ENCODE measurements at regions not wholly inside any gene's neighbourhood (a gene's known extent, or its start where the extent isn't known, plus 50 kb on each side); places are given as distances from the start of the nearest gene placed in this dataset.
"Not testable (repeated sequence)": the region's sequence is repeated elsewhere in the genome, so short reads cannot be mapped to it uniquely, and the experiment has no call there.

GRCh38 chr10:21385536-21385935 lies 139.9 kb downstream of the SKIDA1 start:
- no peak overlapping the region for H3K27ac ChIP-seq (ENCODE audit: insufficient read depth, low read length)
- H3K9ac ChIP-seq (ENCODE audit: insufficient read depth, low read length), result no peak overlapping the region
- H2AFZ ChIP-seq (ENCODE audit: low read length), result no peak overlapping the region
- no peak overlapping the region for H3K4me3 ChIP-seq (replicated peaks in 1 of 4; ENCODE audit: control extremely low read depth in 1 of 4, insufficient read depth in 1 of 4, low read depth in 3 of 4, low read length in 4 of 4)
- H4K20me1 ChIP-seq (ENCODE audit: control insufficient read depth, extremely low read depth, insufficient read depth, low read length), result no peaks in the 10 kb centered on the region
- H3K27me3 ChIP-seq (ENCODE audit: control insufficient read depth, insufficient read depth, low read length), result no peaks in the 10 kb centered on the region
- no peaks in the 10 kb centered on the region for H3K4me1 ChIP-seq (ENCODE audit: control insufficient read depth, extremely low read depth, insufficient read depth, low read length)
- no peaks in the 10 kb centered on the region for H3K9me3 ChIP-seq (ENCODE audit: control insufficient read depth, insufficient read depth, low read depth, low read length)
- no peaks in the 10 kb centered on the region for H3K79me2 ChIP-seq (ENCODE audit: control insufficient read depth, insufficient read depth, low read length)
- H3K4me2 ChIP-seq (ENCODE audit: extremely low read depth, insufficient read depth, low read length), result no peak overlapping the region
- no peak for TF ChIP-seq EZH2 (IDR thresholded peaks at IDR 0.05; ENCODE audit: low read length, missing control alignments)
- TF ChIP-seq CTCF (conservative IDR thresholded peaks at IDR 0.05 in 1 of 2, IDR thresholded peaks at IDR 0.05 in 1 of 2; ENCODE audit: low read depth in 1 of 2, low read length in 2 of 2), result no peak
- no peaks in the 10 kb centered on the region for H3K36me3 ChIP-seq (ENCODE audit: control insufficient read depth, insufficient read depth, low read length)
- no peak for DNase-seq (ENCODE audit: low read depth in 2 of 2)

GRCh38 chr10:21379143-21379542 lies 146.3 kb downstream of the SKIDA1 start:
- no peaks in the 10 kb centered on the region for H4K20me1 ChIP-seq (ENCODE audit: control insufficient read depth, extremely low read depth, insufficient read depth, low read length)
- no peak for DNase-seq (ENCODE audit: low read depth in 2 of 2)
- no peaks in the 10 kb centered on the region for H3K27me3 ChIP-seq (ENCODE audit: control insufficient read depth, insufficient read depth, low read length)
- peaks cover 5% of the 10 kb centered on the region for H3K4me1 ChIP-seq (ENCODE audit: control insufficient read depth, extremely low read depth, insufficient read depth, low read length)
- H3K4me3 ChIP-seq (replicated peaks in 1 of 4; ENCODE audit: control extremely low read depth in 1 of 4, insufficient read depth in 1 of 4, low read depth in 3 of 4, low read length in 4 of 4), result no peak overlapping the region
- H3K27ac ChIP-seq (ENCODE audit: insufficient read depth, low read length), result no peak overlapping the region
- no peak overlapping the region for H3K4me2 ChIP-seq (ENCODE audit: extremely low read depth, insufficient read depth, low read length)
- H3K36me3 ChIP-seq (ENCODE audit: control insufficient read depth, insufficient read depth, low read length), result no peaks in the 10 kb centered on the region
- no peak overlapping the region for H3K9ac ChIP-seq (ENCODE audit: insufficient read depth, low read length)
- H2AFZ ChIP-seq (ENCODE audit: low read length), result no peak overlapping the region
- TF ChIP-seq EZH2 (IDR thresholded peaks at IDR 0.05; ENCODE audit: low read length, missing control alignments) (no peak), CTCF (conservative IDR thresholded peaks at IDR 0.05 in 1 of 2, IDR thresholded peaks at IDR 0.05 in 1 of 2; ENCODE audit: low read depth in 1 of 2, low read length in 2 of 2) (no peak)
- no peaks in the 10 kb centered on the region for H3K79me2 ChIP-seq (ENCODE audit: control insufficient read depth, insufficient read depth, low read length)
- H3K9me3 ChIP-seq (ENCODE audit: control insufficient read depth, insufficient read depth, low read depth, low read length), result no peaks in the 10 kb centered on the region

GRCh38 chr10:21375274-21375673 lies 150.2 kb downstream of the SKIDA1 start:
- not testable (repeated sequence) for H3K27ac ChIP-seq (ENCODE audit: insufficient read depth, low read length)

GRCh38 chr10:21373881-21374280 lies 151.6 kb downstream of the SKIDA1 start:
- H3K79me2 ChIP-seq (ENCODE audit: control insufficient read depth, insufficient read depth, low read length); H3K4me3 ChIP-seq (replicated peaks in 1 of 4; ENCODE audit: control extremely low read depth in 1 of 4, insufficient read depth in 1 of 4, low read depth in 3 of 4, low read length in 4 of 4); H3K27me3 ChIP-seq (ENCODE audit: control insufficient read depth, insufficient read depth, low read length); H2AFZ ChIP-seq (ENCODE audit: low read length); H3K36me3 ChIP-seq (ENCODE audit: control insufficient read depth, insufficient read depth, low read length); H3K9ac ChIP-seq (ENCODE audit: insufficient read depth, low read length); H4K20me1 ChIP-seq (ENCODE audit: control insufficient read depth, extremely low read depth, insufficient read depth, low read length); H3K9me3 ChIP-seq (ENCODE audit: control insufficient read depth, insufficient read depth, low read depth, low read length); H3K27ac ChIP-seq (ENCODE audit: insufficient read depth, low read length); H3K4me1 ChIP-seq (ENCODE audit: control insufficient read depth, extremely low read depth, insufficient read depth, low read length); DNase-seq (ENCODE audit: low read depth in 2 of 2): not testable (repeated sequence)
- H3K4me2 ChIP-seq (ENCODE audit: extremely low read depth, insufficient read depth, low read length), result peak overlapping the region; percentile 25

More at GRCh38 chr10:21375274-21375673, 150.2 kb downstream of the SKIDA1 start:
- H3K4me2 ChIP-seq (ENCODE audit: extremely low read depth, insufficient read depth, low read length); H3K4me3 ChIP-seq (replicated peaks in 1 of 4; ENCODE audit: control extremely low read depth in 1 of 4, insufficient read depth in 1 of 4, low read depth in 3 of 4, low read length in 4 of 4); H3K9me3 ChIP-seq (ENCODE audit: control insufficient read depth, insufficient read depth, low read depth, low read length); H3K27me3 ChIP-seq (ENCODE audit: control insufficient read depth, insufficient read depth, low read length); DNase-seq (ENCODE audit: low read depth in 2 of 2); H3K79me2 ChIP-seq (ENCODE audit: control insufficient read depth, insufficient read depth, low read length); H3K4me1 ChIP-seq (ENCODE audit: control insufficient read depth, extremely low read depth, insufficient read depth, low read length); H3K36me3 ChIP-seq (ENCODE audit: control insufficient read depth, insufficient read depth, low read length); H3K9ac ChIP-seq (ENCODE audit: insufficient read depth, low read length); H4K20me1 ChIP-seq (ENCODE audit: control insufficient read depth, extremely low read depth, insufficient read depth, low read length): not testable (repeated sequence)
- H2AFZ ChIP-seq (ENCODE audit: low read length), result peak overlapping the region; percentile 3
